ENCODE measurements at regions not wholly inside any gene's neighbourhood (a gene's known extent, or its start where the extent isn't known, plus 50 kb on each side); places are given as distances from the start of the nearest gene placed in this dataset.
A peak's percentile ranks its signal among the peaks of the same experiment; 100 is the strongest.

DNA sequence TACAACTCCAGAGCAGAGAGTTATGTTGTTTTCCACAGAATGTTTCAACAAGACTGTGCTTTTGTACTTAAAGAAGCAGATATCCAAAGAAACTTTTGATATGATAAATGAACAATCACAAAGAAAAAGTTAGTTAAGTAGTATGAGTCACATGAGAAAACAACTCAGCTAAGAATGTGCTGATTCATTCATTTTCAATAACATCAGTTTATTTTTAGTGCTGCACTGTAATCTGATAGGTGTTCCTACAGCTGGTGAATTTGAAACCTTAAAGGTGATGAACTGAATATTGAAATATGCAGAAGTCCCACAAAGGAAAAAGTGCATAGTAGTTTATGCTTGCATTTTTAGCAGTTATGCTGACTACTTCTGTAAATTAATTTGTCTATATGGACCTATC lies 180.3 kb upstream of the TENM3 start:
- Mint-ChIP-seq H3K4me3 (ENCODE audit: low read depth) (no peak overlapping the region), H3K36me3 (ENCODE audit: insufficient read depth) (no peaks in the 10 kb centered on the region), H3K27ac (peak overlapping the region; percentile 15), H3K27me3 (no peaks in the 10 kb centered on the region), H3K9me3 (ENCODE audit: low read depth) (peaks cover 10% of the 10 kb centered on the region), H3K4me1 (ENCODE audit: low read depth) (peaks cover 8% of the 10 kb centered on the region)
- DNase-seq (ENCODE audit: low spot score, unreplicated experiment), result no peak
- TF ChIP-seq, protein P1, sequence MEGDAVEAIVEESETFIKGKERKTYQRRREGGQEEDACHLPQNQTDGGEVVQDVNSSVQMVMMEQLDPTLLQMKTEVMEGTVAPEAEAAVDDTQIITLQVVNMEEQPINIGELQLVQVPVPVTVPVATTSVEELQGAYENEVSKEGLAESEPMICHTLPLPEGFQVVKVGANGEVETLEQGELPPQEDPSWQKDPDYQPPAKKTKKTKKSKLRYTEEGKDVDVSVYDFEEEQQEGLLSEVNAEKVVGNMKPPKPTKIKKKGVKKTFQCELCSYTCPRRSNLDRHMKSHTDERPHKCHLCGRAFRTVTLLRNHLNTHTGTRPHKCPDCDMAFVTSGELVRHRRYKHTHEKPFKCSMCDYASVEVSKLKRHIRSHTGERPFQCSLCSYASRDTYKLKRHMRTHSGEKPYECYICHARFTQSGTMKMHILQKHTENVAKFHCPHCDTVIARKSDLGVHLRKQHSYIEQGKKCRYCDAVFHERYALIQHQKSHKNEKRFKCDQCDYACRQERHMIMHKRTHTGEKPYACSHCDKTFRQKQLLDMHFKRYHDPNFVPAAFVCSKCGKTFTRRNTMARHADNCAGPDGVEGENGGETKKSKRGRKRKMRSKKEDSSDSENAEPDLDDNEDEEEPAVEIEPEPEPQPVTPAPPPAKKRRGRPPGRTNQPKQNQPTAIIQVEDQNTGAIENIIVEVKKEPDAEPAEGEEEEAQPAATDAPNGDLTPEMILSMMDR (IDR thresholded peaks at IDR 0.05; ENCODE audit: unreplicated experiment), result no peak

DNA sequence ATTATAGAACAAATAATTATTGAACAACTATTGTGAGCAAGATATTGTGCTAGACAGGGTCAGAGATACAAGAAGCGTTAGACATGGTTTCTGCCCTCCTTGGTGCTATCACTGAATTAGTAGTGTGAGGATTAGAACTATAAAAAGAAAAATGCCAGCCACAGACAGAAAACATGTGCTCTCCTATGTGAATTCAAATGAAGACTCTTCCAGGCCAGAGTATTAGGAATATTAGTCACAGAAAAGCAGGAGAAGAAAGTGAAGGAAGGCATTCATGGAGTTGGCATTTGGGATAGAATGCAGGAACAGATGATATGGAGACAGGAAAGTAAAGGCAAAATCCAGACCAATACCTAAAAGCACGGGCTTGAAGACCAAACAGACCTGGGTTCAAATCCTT lies 179.6 kb upstream of the TENM3 start:
- Mint-ChIP-seq H3K9me3 (ENCODE audit: low read depth) (peaks cover 10% of the 10 kb centered on the region), H3K4me1 (ENCODE audit: low read depth) (peaks cover 8% of the 10 kb centered on the region), H3K36me3 (ENCODE audit: insufficient read depth) (no peaks in the 10 kb centered on the region), H3K4me3 (ENCODE audit: low read depth) (no peak overlapping the region), H3K27ac (no peak overlapping the region), H3K27me3 (no peaks in the 10 kb centered on the region)
- DNase-seq (ENCODE audit: low spot score, unreplicated experiment), result no peak
- TF ChIP-seq, protein P1 (IDR thresholded peaks at IDR 0.05; ENCODE audit: unreplicated experiment), result no peak

- Mint-ChIP-seq H3K27me3 (no peaks in the 10 kb centered on the region), H3K27ac (peak overlapping the region; percentile 65), H3K4me1 (ENCODE audit: low read depth) (peaks cover 8% of the 10 kb centered on the region), H3K4me3 (ENCODE audit: low read depth) (no peak overlapping the region), H3K36me3 (ENCODE audit: insufficient read depth) (no peaks in the 10 kb centered on the region), H3K9me3 (ENCODE audit: low read depth) (peaks cover 9% of the 10 kb centered on the region)
- TF ChIP-seq, protein P1 (IDR thresholded peaks at IDR 0.05; ENCODE audit: unreplicated experiment), result no peak
- DNase-seq (ENCODE audit: low spot score, unreplicated experiment), result no peak
These were observed 177.9 kb upstream of the TENM3 start for GRCh38 chr4:182065255-182065654.

GRCh38 chr4:182066037-182066436 lies 177.2 kb upstream of the TENM3 start:
- TF ChIP-seq, protein P1 (IDR thresholded peaks at IDR 0.05; ENCODE audit: unreplicated experiment), result no peak
- no peak overlapping the region for H3K4me3 Mint-ChIP-seq (ENCODE audit: low read depth)
- no peak for DNase-seq (ENCODE audit: low spot score, unreplicated experiment)
- no peaks in the 10 kb centered on the region for H3K36me3 Mint-ChIP-seq (ENCODE audit: insufficient read depth)
- no peaks in the 10 kb centered on the region for H3K27me3 Mint-ChIP-seq
- peaks cover 8% of the 10 kb centered on the region for H3K4me1 Mint-ChIP-seq (ENCODE audit: low read depth)
- no peak overlapping the region for H3K27ac Mint-ChIP-seq
- peaks cover 6% of the 10 kb centered on the region for H3K9me3 Mint-ChIP-seq (ENCODE audit: low read depth)

DNA sequence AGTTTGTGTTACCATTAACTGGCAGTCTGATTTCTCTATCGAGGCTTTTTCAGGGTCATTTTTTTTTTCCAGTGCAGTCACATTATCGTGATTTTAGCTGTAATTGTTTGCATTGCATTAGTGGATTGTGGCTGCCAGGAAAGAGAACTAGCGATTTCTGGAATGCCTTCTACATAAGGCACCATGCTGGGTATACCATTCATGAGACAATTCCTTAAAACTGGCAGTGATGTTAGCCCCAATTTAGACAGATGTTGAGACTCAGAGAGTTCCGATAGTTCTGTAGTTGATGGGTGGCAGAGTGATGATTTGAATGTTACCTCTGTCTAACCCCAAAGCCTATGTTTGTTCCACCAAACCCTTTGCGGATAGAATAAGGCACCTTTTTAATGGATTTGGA lies 175.4 kb upstream of the TENM3 start:
- H3K4me3 Mint-ChIP-seq (ENCODE audit: low read depth), result no peak overlapping the region
- no peaks in the 10 kb centered on the region for H3K36me3 Mint-ChIP-seq (ENCODE audit: insufficient read depth)
- no peak for DNase-seq (ENCODE audit: low spot score, unreplicated experiment)
- peaks cover 3% of the 10 kb centered on the region for H3K4me1 Mint-ChIP-seq (ENCODE audit: low read depth)
- H3K27me3 Mint-ChIP-seq, result no peaks in the 10 kb centered on the region
- TF ChIP-seq, protein P1 (IDR thresholded peaks at IDR 0.05; ENCODE audit: unreplicated experiment), result no peak
- peaks cover 6% of the 10 kb centered on the region for H3K9me3 Mint-ChIP-seq (ENCODE audit: low read depth)
- no peak overlapping the region for H3K27ac Mint-ChIP-seq
